HEK293 (cell line): ENCODE measurements at regions not wholly inside any gene's neighbourhood (a gene's known extent, or its start where the extent isn't known, plus 50 kb on each side); places are given as distances from the start of the nearest gene placed in this dataset.

ENCODE experiments used
- CTCF ChIP-seq: fragments of 450-650 bp; formaldehyde crosslinking; IDR thresholded peaks from 2 replicates; pipeline ENCODE4 v1.5.1; 2016; ENCODE audit warnings: missing biosample characterization, missing genetic modification characterization
- GFI1B ChIP-seq: fragments of 450-650 bp; formaldehyde crosslinking; IDR thresholded peaks from 2 replicates; pipeline ENCODE4 v1.5.1; 2016; ENCODE audit warnings: missing biosample characterization, missing genetic modification characterization
- HOXD13 ChIP-seq: sonication (generic); formaldehyde crosslinking; IDR thresholded peaks from 2 replicates; pipeline ENCODE4 v1.8.0; 2022; ENCODE audit warnings: missing genetic modification reagents, borderline replicate concordance
- KLF17 ChIP-seq: fragments of 450-650 bp; formaldehyde crosslinking; IDR thresholded peaks from 2 replicates; pipeline ENCODE4 v1.5.1; 2016; ENCODE audit warnings: missing biosample characterization, missing genetic modification characterization
- PBX3 ChIP-seq: sonication (generic); formaldehyde crosslinking; IDR thresholded peaks from 2 replicates; pipeline ENCODE4 v1.8.1; 2022; ENCODE audit warnings: mild to moderate bottlenecking, moderate library complexity, missing genetic modification reagents
- SP3 ChIP-seq: fragments of 450-650 bp; formaldehyde crosslinking; IDR thresholded peaks from 2 replicates; pipeline ENCODE4 v1.5.1; 2016; ENCODE audit warnings: missing biosample characterization, missing genetic modification characterization
- YY1 ChIP-seq: fragments of 450-650 bp; formaldehyde crosslinking; IDR thresholded peaks from 2 replicates; pipeline ENCODE4 v1.5.1; 2018; ENCODE audit warnings: missing biosample characterization, missing genetic modification characterization
- ZNF544 ChIP-seq: fragments of 450-650 bp; formaldehyde crosslinking; IDR thresholded peaks from 2 replicates; pipeline ENCODE4 v1.5.0; 2017; ENCODE audit warnings: missing biosample characterization, missing genetic modification characterization

- TF ChIP-seq HOXD13 (CRISPR knock-in tag) = no peak
- no peak for TF ChIP-seq CTCF (tag by site-specific recombination)
- no peak for TF ChIP-seq KLF17 (tag by site-specific recombination)
- TF ChIP-seq YY1 (tag by site-specific recombination) = no peak
- no peak for TF ChIP-seq SP3 (tag by site-specific recombination)
- TF ChIP-seq PBX3 (CRISPR knock-in tag) = no peak
- no peak for TF ChIP-seq GFI1B (tag by site-specific recombination)
- no peak for TF ChIP-seq ZNF544 (tag by site-specific recombination)
Measured at GRCh38 chr11:121968638-121969037, 147.4 kb downstream of the BLID start.
